B cell (primary cell): ENCODE measurements at regions not wholly inside any gene's neighbourhood (a gene's known extent, or its start where the extent isn't known, plus 50 kb on each side); places are given as distances from the start of the nearest gene placed in this dataset.

Experiments used
- EZH2 ChIP-seq: IDR thresholded peaks from 2 replicates; pipeline ENCODE4 v1.6.1; 2012; ENCODE audit warnings: borderline replicate concordance, low read depth, mild to moderate bottlenecking, moderate library complexity, low read length; ENCODE audit not compliant: insufficient read depth, poor library complexity, severe bottlenecking
- TF ChIP-seq, protein P1 (sequence below): fragments of 200-600 bp; IDR thresholded peaks from one replicate; pipeline ENCODE4 v1.8.0; 2022; ENCODE audit warnings: antibody characterized with exemption, mild to moderate bottlenecking

DNA sequence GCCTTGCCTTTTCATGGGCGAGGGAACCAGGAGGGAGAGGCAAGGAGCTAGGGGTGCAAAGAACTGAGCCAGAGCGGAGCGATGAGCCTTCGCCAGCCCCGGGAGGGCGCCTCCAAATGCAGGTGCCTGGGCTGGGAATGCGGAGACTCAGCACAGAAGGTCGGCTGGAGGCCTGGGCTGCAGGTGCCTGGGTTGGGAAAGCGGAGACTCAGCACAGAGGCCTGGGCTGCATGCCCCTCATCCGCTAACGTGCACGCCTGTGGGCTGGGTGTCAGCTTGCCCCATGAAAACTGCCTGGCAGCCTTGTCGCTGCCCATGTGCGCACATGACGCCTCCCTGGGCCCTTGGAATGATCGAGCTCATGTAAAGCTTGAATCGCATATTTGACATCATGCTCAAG lies 51.8 kb downstream of the POM121L12 start:
- no peak for TF ChIP-seq EZH2
- TF ChIP-seq, protein P1, sequence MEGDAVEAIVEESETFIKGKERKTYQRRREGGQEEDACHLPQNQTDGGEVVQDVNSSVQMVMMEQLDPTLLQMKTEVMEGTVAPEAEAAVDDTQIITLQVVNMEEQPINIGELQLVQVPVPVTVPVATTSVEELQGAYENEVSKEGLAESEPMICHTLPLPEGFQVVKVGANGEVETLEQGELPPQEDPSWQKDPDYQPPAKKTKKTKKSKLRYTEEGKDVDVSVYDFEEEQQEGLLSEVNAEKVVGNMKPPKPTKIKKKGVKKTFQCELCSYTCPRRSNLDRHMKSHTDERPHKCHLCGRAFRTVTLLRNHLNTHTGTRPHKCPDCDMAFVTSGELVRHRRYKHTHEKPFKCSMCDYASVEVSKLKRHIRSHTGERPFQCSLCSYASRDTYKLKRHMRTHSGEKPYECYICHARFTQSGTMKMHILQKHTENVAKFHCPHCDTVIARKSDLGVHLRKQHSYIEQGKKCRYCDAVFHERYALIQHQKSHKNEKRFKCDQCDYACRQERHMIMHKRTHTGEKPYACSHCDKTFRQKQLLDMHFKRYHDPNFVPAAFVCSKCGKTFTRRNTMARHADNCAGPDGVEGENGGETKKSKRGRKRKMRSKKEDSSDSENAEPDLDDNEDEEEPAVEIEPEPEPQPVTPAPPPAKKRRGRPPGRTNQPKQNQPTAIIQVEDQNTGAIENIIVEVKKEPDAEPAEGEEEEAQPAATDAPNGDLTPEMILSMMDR = no peak
